GM12878 (cell line): ENCODE measurements at regions not wholly inside any gene's neighbourhood (a gene's known extent, or its start where the extent isn't known, plus 50 kb on each side); places are given as distances from the start of the nearest gene placed in this dataset.

Source experiments
- ATAC-seq: fragments of 200-7000 bp; cut with Tn5 transposase; 3 replicates; pipeline ENCODE4 v1.9.1; 2020; ENCODE audit warnings: mild to moderate bottlenecking, moderate library complexity
- BruUV-seq: library from RNA; stranded (reverse); fragments of 400-500 nt; replicated peaks from 2 replicates; lab custom pipeline; 2021; lab: Mats Ljungman, UMichigan
- CTCF ChIA-PET: fragments of 300-600 bp; sonication (Branson Sonifier 250); formaldehyde crosslinking; extraction: SDS; loops from one replicate; lab custom pipeline; 2021; ENCODE audit warnings: inconsistent platforms; lab: Yijun Ruan, JAX
- POLR2A ChIA-PET: fragments of 350-600 bp; formaldehyde crosslinking; extraction: SDS; loops from one replicate; lab custom pipeline; 2021; ENCODE audit warnings: inconsistent platforms; lab: Charles Lee
- RAD21 ChIA-PET: fragments of 300-600 bp; sonication (Branson Sonifier 250); formaldehyde crosslinking; loops from one replicate; lab custom pipeline; 2023; ENCODE audit warnings: antibody characterized with exemption; ENCODE audit not compliant: unreplicated experiment; lab: Charles Lee
- SMC1A ChIA-PET: fragments of 300-600 bp; sonication (Branson Sonifier 250); formaldehyde crosslinking; loops from one replicate; lab custom pipeline; 2023; ENCODE audit not compliant: unreplicated experiment, uncharacterized antibody; lab: Charles Lee
- DNase-seq: peaks from one replicate; pipeline ENCODE4 v3.0.0-alpha.2; 2011; ENCODE audit warnings: low read depth, low spot score
- FAIRE-seq: peaks from 3 replicates; lab custom pipeline; 2011; peaks lifted over from hg19 to GRCh38; lab: Jason Lieb, UNC
- H2AFZ ChIP-seq: 2 replicates; pipeline ENCODE4 v1.6.0; 2011; ENCODE audit warnings: low read depth, low read length, control low read depth; ENCODE audit not compliant: control insufficient read depth
- H3K27ac ChIP-seq: 2 replicates; pipeline ENCODE4 v1.5.1; 2011; ENCODE audit warnings: control low read depth; ENCODE audit not compliant: control insufficient read depth, insufficient read depth
- H3K27me3 ChIP-seq, 2 experiments: replicated peaks in 1 of 2; 2 replicates each; pipeline versions ENCODE4 v1.6.0 to v1.6.1; 2011; ENCODE audit warnings: low read length in 1 of 2; ENCODE audit not compliant: control insufficient read depth in 2 of 2, insufficient read depth in 2 of 2
- H3K36me3 ChIP-seq, 2 experiments: 2 replicates each; pipeline ENCODE4 v1.5.1; 2011; ENCODE audit warnings: low read length in 1 of 2; ENCODE audit not compliant: control insufficient read depth in 2 of 2, insufficient read depth in 2 of 2
- H3K4me1 ChIP-seq: 2 replicates; pipeline ENCODE4 v1.6.1; 2011; ENCODE audit warnings: mild to moderate bottlenecking, low read length, moderate library complexity, mixed read lengths; ENCODE audit not compliant: control insufficient read depth, insufficient read depth
- H3K4me2 ChIP-seq: 2 replicates; pipeline ENCODE4 v1.6.0; 2011; ENCODE audit warnings: control low read depth; ENCODE audit not compliant: control insufficient read depth, insufficient read depth
- H3K4me3 ChIP-seq: fragments of 200-600 bp; sonication (generic); 2 replicates; pipeline ENCODE4 v1.5.1; 2016
- H3K79me2 ChIP-seq: 2 replicates; pipeline ENCODE4 v1.6.0; 2011; ENCODE audit warnings: low read length; ENCODE audit not compliant: control insufficient read depth, insufficient read depth
- H3K9ac ChIP-seq: 2 replicates; pipeline ENCODE4 v1.8.0; 2011; ENCODE audit warnings: low read length, control low read depth, mixed read lengths; ENCODE audit not compliant: control insufficient read depth, insufficient read depth
- H3K9me3 ChIP-seq: replicated peaks from 3 replicates; pipeline ENCODE4 v1.5.1; 2011; ENCODE audit warnings: mild to moderate bottlenecking, low read length; ENCODE audit not compliant: control insufficient read depth, insufficient read depth
- H4K20me1 ChIP-seq: 2 replicates; pipeline ENCODE4 v1.6.0; 2011; ENCODE audit not compliant: control insufficient read depth, insufficient read depth
- ATF3 ChIP-seq: IDR thresholded peaks from 2 replicates; pipeline ENCODE4 v1.6.1; 2011; ENCODE audit warnings: low read depth, mild to moderate bottlenecking, low read length, moderate library complexity, borderline replicate concordance; ENCODE audit errors: extremely low read depth
- ATF7 ChIP-seq: fragments of 450-650 bp; IDR thresholded peaks from 2 replicates; pipeline ENCODE4 v1.6.1; 2016; ENCODE audit warnings: low read depth, mild to moderate bottlenecking
- BRCA1 ChIP-seq: IDR thresholded peaks from 2 replicates; pipeline ENCODE4 v1.6.1; 2011; ENCODE audit warnings: low read depth, low read length, improper control_type of control experiment
- CBX5 ChIP-seq: sonication (generic); IDR thresholded peaks from 2 replicates; pipeline ENCODE4 v1.6.1; 2016; ENCODE audit warnings: low read depth, moderate library complexity, mild to moderate bottlenecking, inconsistent platforms
- CEBPZ ChIP-seq: fragments of 150-350 bp; IDR thresholded peaks from 2 replicates; pipeline ENCODE4 v1.6.1; 2016; ENCODE audit warnings: low read depth, low read length
- CHD2 ChIP-seq: IDR thresholded peaks from 2 replicates; pipeline ENCODE4 v1.6.1; 2011; ENCODE audit warnings: low read depth, low read length, improper control_type of control experiment, borderline replicate concordance
- GABPA ChIP-seq: IDR thresholded peaks from 2 replicates; pipeline ENCODE4 v1.6.1; 2014; ENCODE audit warnings: antibody characterized with exemption, low read depth, mild to moderate bottlenecking, inconsistent platforms
- GATAD2B ChIP-seq: fragments of 450-650 bp; conservative IDR thresholded peaks from 2 replicates; pipeline ENCODE4 v1.6.1; 2017; ENCODE audit warnings: low read depth, mild to moderate bottlenecking, moderate library complexity
- HDAC2 ChIP-seq: fragments of 200-600 bp; sonication (generic); IDR thresholded peaks from 2 replicates; pipeline ENCODE4 v1.6.1; 2017
- POU2F2 ChIP-seq: IDR thresholded peaks from 3 replicates; pipeline ENCODE4 v1.6.1; 2011; ENCODE audit warnings: low read depth, mild to moderate bottlenecking, low read length, borderline replicate concordance
- RUNX3 ChIP-seq: IDR thresholded peaks from 2 replicates; pipeline ENCODE4 v1.6.1; 2012; ENCODE audit warnings: low read length, inconsistent platforms
- SMARCA5 ChIP-seq: fragments of 450-650 bp; IDR thresholded peaks from 2 replicates; pipeline ENCODE4 v1.6.1; 2017; ENCODE audit warnings: mild to moderate bottlenecking
- STAT3 ChIP-seq: IDR thresholded peaks from 2 replicates; pipeline ENCODE4 v1.6.1; 2011; ENCODE audit warnings: low read depth, low read length, improper control_type of control experiment
- ZNF24 ChIP-seq: fragments of 450-650 bp; IDR thresholded peaks from 2 replicates; pipeline ENCODE4 v1.6.1; 2017; ENCODE audit warnings: antibody characterized with exemption, mild to moderate bottlenecking
- WGBS: methylation state at CpG from one replicate; pipeline ENCODE4 v1.1.6; 2016; ENCODE audit warnings: low lambda C conversion rate; ENCODE audit not compliant: insufficient replicate concordance, insufficient coverage; ENCODE audit errors: missing lambda C conversion rate; 5-methylcytosine and 5-hydroxymethylcytosine counted together
- in situ Hi-C: fragments of 300-500 bp; cut with MboI; formaldehyde crosslinking; loops from 9 replicates; pipeline ENCODE4 v1.14.3; 2018; ENCODE audit warnings: mixed read lengths
- intact Hi-C: fragments of 100-400 bp; cut with micrococcal nuclease; formaldehyde crosslinking; loops from one replicate; pipeline ENCODE4 v1.14.2; 2022; ENCODE audit not compliant: unreplicated experiment

DNA sequence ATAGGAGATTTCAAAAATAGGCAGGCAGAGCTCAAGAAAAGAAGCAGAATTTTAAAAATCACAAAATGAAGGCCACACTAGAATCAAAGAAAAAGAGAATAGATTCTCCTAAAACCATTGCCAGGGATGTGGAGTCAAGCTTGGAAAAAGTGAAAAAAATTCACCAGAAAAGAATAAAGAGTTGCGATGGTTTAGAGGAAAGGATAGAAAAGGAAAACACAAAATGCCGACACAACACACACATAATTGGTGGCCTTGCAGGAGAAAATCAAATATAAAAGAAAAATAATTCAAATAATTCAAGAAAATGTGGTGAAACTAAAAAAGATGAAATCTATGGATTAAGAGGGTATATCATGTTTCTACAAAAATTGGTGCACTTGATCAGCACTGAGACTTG lies 181.6 kb upstream of the C14orf180 start:
- no peak overlapping the region for H3K4me3 ChIP-seq
- no peak overlapping the region for H3K9ac ChIP-seq
- H3K27me3 ChIP-seq = no peaks in the 10 kb centered on the region
- H3K79me2 ChIP-seq = no peaks in the 10 kb centered on the region
- RAD21 ChIA-PET = no interaction called here
- no peak for DNase-seq
- SMC1A ChIA-PET = no interaction called here
- no peak for FAIRE-seq
- intact Hi-C loops = no loop called here
- 97% methylated on average over 2 of the region's 2 CpGs for WGBS
- TF ChIP-seq ATF7 (no peak), POU2F2 (no peak), GABPA (no peak), GATAD2B (no peak), HDAC2 (no peak), CEBPZ (no peak), ATF3 (no peak), SMARCA5 (no peak), RUNX3 (no peak), BRCA1 (no peak), CBX5 (no peak), CHD2 (no peak), STAT3 (no peak), ZNF24 (no peak)
- H3K4me2 ChIP-seq = no peak overlapping the region
- no peak overlapping the region for H2AFZ ChIP-seq
- H3K27ac ChIP-seq = no peak overlapping the region
- ATAC-seq = no peak
- H3K36me3 ChIP-seq = no peaks in the 10 kb centered on the region
- POLR2A ChIA-PET = no interaction called here
- no peaks in the 10 kb centered on the region; the same call in 2 of the 3 replicates for H3K9me3 ChIP-seq
- CTCF ChIA-PET = no interaction called here
- H4K20me1 ChIP-seq = no peaks in the 10 kb centered on the region
- no TSS peak for BruUV-seq
- H3K4me1 ChIP-seq = peaks cover 16% of the 10 kb centered on the region
- in situ Hi-C loops = no loop called here
